Glutamatergic neuron (in vitro differentiated cells): ENCODE measurements at regions not wholly inside any gene's neighbourhood (a gene's known extent, or its start where the extent isn't known, plus 50 kb on each side); places are given as distances from the start of the nearest gene placed in this dataset.
A peak's percentile ranks its signal among the peaks of the same experiment; 100 is the strongest.

Source experiments
- DNase-seq: peaks from one replicate; pipeline ENCODE4 v3.0.0; 2022
- H3K27ac Mint-ChIP-seq: one replicate; pipeline ENCODE4 v1.8.0; 2020; ENCODE audit warnings: mild to moderate bottlenecking, mixed read lengths, inconsistent platforms; ENCODE audit not compliant: unreplicated experiment
- H3K27me3 Mint-ChIP-seq: one replicate; pipeline ENCODE4 v1.8.0; 2020; ENCODE audit warnings: mild to moderate bottlenecking, moderate library complexity, mixed read lengths, inconsistent platforms; ENCODE audit not compliant: unreplicated experiment
- H3K36me3 Mint-ChIP-seq: one replicate; pipeline ENCODE4 v1.8.0; 2020; ENCODE audit warnings: mild to moderate bottlenecking, mixed read lengths, inconsistent platforms; ENCODE audit not compliant: unreplicated experiment
- H3K4me1 Mint-ChIP-seq: one replicate; pipeline ENCODE4 v1.8.0; 2020; ENCODE audit warnings: mild to moderate bottlenecking, low read depth, mixed read lengths, inconsistent platforms; ENCODE audit not compliant: unreplicated experiment
- H3K4me3 Mint-ChIP-seq: one replicate; pipeline ENCODE4 v1.8.0; 2020; ENCODE audit warnings: mild to moderate bottlenecking, mixed read lengths, inconsistent platforms; ENCODE audit not compliant: unreplicated experiment
- H3K9me3 Mint-ChIP-seq: one replicate; pipeline ENCODE4 v1.8.0; 2020; ENCODE audit warnings: mild to moderate bottlenecking, moderate library complexity, mixed read lengths, inconsistent platforms; ENCODE audit not compliant: unreplicated experiment
- CTCF ChIP-seq: fragments of 200-600 bp; sonication (generic); IDR thresholded peaks from one replicate; pipeline ENCODE4 v1.5.0; 2021; ENCODE audit not compliant: partially characterized antibody, unreplicated experiment

- Mint-ChIP-seq H3K4me3 (no peak overlapping the region), H3K27me3 (no peaks in the 10 kb centered on the region), H3K4me1 (no peaks in the 10 kb centered on the region), H3K27ac (no peak overlapping the region), H3K36me3 (peaks cover 7% of the 10 kb centered on the region), H3K9me3 (peaks cover 2% of the 10 kb centered on the region)
- DNase-seq: no peak
- no peak for TF ChIP-seq CTCF
Measured at GRCh38 chr2:207387001-207387571, 142.7 kb upstream of the CREB1 start.

GRCh38 chr2:207390302-207391095, 139.3 kb upstream of the CREB1 start:
- Mint-ChIP-seq H3K36me3 (peaks cover 4% of the 10 kb centered on the region), H3K27ac (no peak overlapping the region), H3K4me1 (peaks cover 6% of the 10 kb centered on the region), H3K27me3 (no peaks in the 10 kb centered on the region), H3K4me3 (no peak overlapping the region), H3K9me3 (peaks cover under 1% of the 10 kb centered on the region)
- DNase-seq: no peak
- no peak for TF ChIP-seq CTCF

- no peak overlapping the region for H3K4me3 Mint-ChIP-seq
- DNase-seq: no peak
- peaks cover 3% of the 10 kb centered on the region for H3K9me3 Mint-ChIP-seq
- H3K27me3 Mint-ChIP-seq: no peaks in the 10 kb centered on the region
- H3K4me1 Mint-ChIP-seq: peaks cover 18% of the 10 kb centered on the region
- TF ChIP-seq CTCF: no peak
- peak overlapping the region; percentile 45 for H3K27ac Mint-ChIP-seq
- peaks cover 6% of the 10 kb centered on the region for H3K36me3 Mint-ChIP-seq
Measured at GRCh38 chr2:207394203-207394781, 135.5 kb upstream of the CREB1 start.

GRCh38 chr2:207394812-207395534, 134.8 kb upstream of the CREB1 start:
- peaks cover 20% of the 10 kb centered on the region for H3K4me1 Mint-ChIP-seq
- no peaks in the 10 kb centered on the region for H3K27me3 Mint-ChIP-seq
- no peak for TF ChIP-seq CTCF
- no peak for DNase-seq
- H3K9me3 Mint-ChIP-seq: peaks cover 3% of the 10 kb centered on the region
- H3K27ac Mint-ChIP-seq: no peak overlapping the region
- H3K36me3 Mint-ChIP-seq: peaks cover 6% of the 10 kb centered on the region
- no peak overlapping the region for H3K4me3 Mint-ChIP-seq
